Endothelial cell of umbilical vein (primary cell): ENCODE measurements at regions not wholly inside any gene's neighbourhood (a gene's known extent, or its start where the extent isn't known, plus 50 kb on each side); places are given as distances from the start of the nearest gene placed in this dataset.

Experiments
- CTCF ChIP-seq, 2 donors: IDR thresholded peaks; 1 replicate in 1 of 2; 2 replicates in 1 of 2; pipeline ENCODE4 v1.5.1; 2011; ENCODE audit warnings: low read length in 2 of 2, mild to moderate bottlenecking in 2 of 2, moderate library complexity in 2 of 2, control low read depth in 1 of 2, inconsistent platforms in 1 of 2, low read depth in 1 of 2; ENCODE audit not compliant: insufficient read depth in 1 of 2; ENCODE audit errors: extremely low read depth in 1 of 2
- FOS ChIP-seq: IDR thresholded peaks from 2 replicates; pipeline ENCODE4 v1.6.1; 2011; ENCODE audit warnings: mild to moderate bottlenecking, low read length, moderate library complexity, borderline replicate concordance; ENCODE audit not compliant: insufficient read depth

GRCh38 chr2:33946193-33946592, 347.1 kb upstream of the FAM98A start:
- TF ChIP-seq FOS = no peak
- TF ChIP-seq CTCF (IDR thresholded peaks at IDR 0.05; ENCODE audit: extremely low read depth in 1 of 2, insufficient read depth in 1 of 2, low read depth in 1 of 2, low read length in 2 of 2) = no peak
